ENCODE measurements at regions not wholly inside any gene's neighbourhood (a gene's known extent, or its start where the extent isn't known, plus 50 kb on each side); places are given as distances from the start of the nearest gene placed in this dataset.

DNA sequence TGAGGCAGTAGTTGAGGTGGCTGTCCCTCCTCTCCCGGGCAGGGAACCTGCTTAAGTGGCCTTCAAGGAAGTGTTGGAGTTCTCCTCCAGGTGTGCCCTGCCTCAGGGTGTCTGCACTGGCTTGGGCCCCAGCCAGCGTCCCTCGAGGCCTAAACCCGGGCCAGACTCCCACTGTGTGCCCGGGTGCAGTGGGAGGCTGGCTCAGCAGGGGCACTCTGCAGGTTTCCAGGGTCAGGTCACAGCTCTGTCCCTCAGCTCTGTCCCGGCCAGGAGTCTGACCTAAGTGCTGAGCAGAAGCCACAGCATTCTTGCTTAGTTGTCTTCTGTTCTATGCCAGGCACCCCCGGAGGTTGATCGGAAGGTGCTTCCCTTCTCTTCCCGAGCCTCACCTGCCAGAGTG lies 69.0 kb upstream of the OTOS start:
- no peak for DNase-seq (ENCODE audit: low spot score)

DNA sequence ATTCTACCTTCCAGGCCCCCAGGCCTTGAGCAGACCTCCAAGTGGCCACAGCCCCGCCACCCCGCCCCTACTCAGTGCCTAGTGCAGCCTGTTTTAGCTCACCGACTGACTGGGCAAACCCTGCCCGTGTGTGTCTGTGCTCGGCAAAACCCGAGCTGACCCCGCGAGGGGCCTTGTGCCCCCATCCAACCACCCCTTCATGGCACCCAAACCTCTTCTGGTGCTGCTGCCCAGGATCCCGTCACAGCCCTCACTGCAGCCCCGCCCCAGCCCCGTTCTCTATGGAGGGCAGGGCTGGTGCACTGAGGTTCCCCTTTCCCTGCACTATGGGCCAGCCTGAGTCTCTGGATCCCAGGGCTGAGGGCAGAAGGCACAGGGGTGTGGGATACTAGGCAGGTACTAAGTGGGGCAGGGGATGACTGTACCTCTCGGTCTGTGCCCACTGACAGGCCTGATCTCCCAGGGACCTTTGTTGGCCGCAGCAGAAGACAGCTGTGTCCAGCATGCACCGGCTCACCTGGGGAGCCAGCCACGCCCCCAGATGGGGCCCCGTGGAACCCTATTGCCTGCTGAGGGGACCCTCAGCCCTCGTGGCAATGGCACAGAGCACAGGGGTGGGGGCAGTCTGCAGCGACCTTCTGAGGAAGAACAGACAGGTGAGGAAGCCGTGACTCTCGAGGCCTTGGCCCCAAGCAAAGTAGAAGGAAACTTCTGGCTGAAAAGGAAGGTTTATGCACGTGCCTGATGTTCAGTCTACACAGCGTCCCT lies 69.9 kb upstream of the OTOS start:
- DNase-seq (ENCODE audit: low spot score) = no peak

DNA sequence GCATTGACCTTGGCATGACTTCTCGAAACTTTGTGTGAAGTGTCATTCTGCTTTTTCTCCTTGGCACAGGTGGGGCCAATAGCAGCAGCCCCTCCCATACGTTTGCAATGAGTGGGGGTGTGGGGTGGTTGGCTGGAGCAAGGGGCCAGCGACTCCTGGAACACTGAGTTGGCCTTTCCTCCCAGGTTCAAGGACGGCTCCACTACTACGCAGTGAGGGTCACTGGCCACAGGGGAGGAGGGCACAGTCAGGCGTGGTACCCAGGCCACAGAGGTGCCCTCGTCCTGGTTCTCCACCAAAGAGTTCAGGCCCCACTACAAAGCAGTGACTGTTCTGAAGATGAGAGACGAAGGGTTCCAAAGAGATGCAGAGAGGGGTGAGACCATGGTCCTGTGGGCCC lies 70.6 kb upstream of the OTOS start:
- DNase-seq (ENCODE audit: low spot score) = no peak

DNA sequence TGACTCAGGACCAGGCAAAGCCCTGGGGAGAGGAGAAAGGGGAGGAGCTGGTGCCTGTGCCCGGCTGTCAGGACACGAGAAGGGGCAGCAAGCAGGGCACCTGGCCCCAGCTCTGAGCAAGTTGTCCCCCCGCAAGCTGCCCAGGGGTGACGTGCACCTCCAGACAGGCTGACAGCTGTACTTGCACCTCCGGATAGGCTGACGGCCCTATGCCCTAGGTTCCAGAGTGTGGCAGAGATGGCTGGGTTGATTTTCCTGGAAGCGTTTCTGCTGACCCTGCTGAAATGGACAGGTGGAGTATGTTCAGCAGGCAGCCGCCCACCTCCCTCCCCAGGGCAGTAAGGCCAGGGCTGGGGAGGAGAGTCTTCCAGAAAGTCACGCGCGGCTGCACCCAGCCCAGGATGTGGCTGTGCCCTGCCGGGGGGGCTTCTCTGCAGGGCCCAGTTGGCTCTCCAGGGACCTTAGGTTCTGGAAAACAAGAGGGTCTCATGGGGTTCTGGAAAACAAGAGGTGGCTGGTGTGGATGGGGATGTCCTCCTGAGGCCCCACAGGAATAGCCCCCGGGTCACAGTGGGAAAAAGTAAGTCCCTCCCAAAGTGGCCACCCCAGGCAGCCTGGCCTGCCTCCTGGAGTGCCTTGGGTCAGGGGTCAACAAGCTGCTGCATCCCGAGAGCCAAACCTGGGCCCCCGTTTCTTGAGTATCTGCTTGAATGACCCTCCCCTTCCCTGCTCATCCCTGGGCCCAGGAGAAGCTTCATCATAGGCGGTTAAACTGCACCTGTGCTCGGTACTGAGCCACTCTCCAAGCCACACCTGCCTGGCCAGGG lies 71.4 kb upstream of the OTOS start:
- no peak for DNase-seq (ENCODE audit: low spot score)

DNA sequence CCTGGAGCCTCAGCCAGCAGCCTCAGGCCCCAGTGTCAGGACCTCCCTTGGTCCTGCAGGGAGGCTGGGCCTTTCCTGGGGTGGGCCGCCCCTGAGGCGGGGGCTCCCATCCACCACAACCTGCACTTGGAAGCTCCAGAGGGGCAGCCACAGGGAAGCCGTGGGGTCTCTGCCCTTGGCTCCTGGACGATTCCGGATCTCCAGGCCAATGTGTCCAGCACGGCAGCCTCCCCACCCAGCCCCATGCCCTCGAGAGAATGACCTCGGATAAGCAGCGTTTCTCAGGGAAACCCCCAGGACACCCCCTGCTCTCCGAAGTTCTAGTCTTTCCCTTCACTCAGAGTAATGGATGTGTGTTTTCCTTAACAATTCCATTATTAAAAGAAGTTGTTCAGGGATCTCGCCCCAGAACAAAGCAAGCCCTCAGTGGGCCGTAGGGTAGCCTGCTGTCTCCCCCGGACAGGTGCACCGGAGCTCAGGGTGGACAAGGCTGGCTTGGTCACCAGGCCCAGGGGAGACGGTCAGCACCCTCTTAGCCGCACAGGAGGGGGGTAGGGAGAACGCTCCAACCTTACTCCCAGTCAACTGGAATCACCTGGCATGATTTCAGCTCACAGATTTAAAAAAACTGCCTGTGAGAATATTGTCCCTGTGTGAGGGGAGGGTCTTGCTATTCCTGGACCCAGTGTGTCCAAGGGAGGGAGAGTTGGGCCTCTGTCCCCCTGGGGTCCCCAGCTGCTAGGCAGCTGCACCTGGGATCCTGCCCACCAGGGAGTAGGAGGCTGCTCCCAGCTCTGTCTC lies 72.2 kb upstream of the OTOS start:
- no peak for DNase-seq (ENCODE audit: low spot score)

DNA sequence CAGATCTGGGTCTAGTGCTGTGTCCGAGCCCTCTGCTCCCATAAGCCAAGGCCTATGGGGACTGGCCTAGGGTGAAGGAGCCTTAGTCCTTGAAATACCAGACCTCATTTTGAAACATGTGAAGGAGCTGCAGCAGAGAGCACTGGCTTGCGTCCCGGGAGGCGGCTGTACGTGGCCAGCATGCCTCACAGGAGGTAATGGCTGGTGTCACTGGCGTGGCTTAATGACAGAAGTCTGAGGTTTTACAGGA lies 72.7 kb upstream of the OTOS start:
- no peak for DNase-seq (ENCODE audit: low spot score)

DNA sequence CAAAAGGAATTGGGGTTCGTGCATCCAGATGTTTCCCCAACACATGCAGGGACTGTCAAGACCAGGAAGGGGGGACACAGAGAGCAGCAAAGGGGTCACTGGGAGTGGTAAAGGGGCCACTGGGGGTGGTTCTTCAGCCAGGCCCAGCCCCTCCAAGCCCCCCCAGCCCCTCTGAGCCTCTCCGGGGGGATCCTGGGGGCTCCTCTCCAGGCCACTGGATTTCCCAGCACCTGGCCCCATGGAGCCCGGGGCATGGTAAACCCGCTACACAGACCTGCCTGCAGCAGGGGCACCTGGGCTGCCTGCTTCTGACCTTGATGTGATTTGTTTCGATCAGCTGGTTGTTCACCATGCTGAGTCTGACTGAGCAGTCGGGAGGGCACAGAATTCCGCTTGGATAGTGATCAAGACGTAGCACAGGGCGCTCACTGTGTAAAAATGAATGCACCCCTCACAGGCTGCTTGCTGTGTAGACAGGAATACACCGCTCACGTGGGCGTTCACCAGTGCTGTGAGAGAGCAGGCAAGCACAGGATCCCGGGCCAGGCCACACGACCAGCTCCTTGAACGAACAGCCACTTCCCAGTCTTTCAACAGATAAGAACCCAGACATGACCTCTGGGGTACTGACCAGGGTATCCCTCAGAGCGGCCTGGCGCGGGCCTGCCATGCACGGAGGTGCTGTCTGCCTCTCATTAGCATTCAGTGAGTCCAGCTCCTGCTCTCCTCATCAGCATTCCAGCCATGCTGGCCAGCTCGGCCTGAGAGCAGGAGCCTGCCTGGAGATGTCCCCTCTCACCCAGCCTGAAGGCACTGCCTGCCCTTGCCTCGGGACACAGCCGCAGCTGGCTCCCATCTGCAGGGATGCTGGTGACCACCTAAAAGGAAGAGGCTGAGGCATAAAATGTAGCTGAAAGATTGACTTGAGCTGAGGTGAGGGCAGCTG lies 73.3 kb upstream of the OTOS start:
- DNase-seq (ENCODE audit: low spot score) = no peak

DNA sequence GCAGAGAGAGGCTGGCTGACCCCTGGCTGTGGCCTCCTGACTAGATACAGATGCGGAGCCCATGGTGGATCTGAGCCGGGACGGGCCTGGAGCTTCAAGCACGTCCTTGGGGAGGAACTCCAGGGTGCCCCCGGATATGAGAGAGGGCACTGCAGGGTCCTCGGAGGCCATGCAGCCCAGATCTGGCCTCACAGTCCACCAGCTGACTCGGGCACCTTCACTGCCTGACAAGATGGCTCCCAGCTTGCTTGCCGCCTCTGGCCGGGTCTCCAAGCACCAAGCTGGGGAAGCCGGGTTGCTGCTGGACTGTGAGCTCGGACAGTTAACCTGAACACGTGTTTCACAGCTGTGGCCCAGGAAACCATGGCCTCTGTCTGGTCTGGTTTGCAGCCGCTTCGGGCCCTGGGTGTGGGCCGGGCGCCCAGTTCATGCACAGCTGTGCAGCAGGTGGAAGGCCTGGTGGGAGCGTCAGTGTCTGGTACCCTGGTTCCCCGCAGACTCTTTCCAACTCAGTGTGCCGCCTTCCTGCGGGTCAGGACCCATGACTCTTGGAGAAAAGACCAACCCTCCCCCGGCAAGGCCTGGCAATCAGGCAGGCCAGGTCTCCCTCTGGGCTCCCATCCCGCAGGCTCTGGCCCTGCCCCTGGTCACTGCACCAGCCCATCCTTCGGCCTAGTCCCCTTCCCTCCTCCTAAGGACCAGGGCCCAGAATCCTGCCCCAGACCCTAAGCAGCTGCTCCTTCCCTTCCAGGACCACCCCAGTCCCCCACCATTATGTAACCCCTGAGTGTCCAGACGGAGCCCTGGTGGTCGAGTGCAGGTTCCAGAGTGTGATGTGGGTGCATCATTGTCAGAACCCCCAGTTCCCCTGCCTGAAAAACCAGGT lies 74.6 kb upstream of the OTOS start:
- no peak for DNase-seq (ENCODE audit: low spot score)

DNA sequence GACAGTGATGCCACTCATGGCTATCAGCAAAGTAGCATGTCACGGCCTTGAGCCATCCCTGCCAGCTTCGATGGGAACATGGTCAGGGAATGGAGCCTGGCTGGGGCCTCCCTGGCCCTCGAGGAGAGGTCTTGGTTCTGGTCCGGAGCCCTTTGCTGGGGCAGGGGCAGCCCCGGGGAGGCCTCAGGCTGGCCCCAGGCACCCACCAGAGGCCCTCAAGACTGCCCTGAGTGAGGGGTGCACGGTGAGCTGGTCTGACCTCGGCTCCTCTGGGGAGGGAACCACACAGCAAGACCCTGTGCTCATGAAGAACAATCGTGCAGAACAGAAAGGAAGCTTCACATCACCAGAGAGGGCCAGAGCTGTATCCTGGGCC lies 75.2 kb upstream of the OTOS start:
- DNase-seq (ENCODE audit: low spot score) = no peak

DNA sequence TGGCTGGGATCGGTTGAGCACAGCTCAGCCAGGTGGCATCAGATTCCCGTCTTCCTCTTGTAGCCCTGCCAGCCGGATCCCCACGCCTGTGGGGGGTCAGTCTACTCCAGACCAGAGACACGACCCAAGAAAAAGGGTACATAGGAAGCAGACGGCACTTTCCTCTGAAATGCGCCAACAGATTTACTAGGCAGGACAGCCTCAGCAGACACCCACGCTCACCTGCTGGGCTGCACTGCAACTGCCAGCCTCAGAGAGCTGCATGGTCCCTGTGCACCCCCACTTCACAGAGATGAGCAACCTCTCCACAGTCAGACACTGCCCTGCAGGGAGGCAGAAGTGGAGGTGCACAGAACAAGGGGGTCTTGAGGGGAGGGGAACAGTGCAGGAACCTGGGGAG lies 75.7 kb upstream of the OTOS start:
- no peak for DNase-seq (ENCODE audit: low spot score)

DNA sequence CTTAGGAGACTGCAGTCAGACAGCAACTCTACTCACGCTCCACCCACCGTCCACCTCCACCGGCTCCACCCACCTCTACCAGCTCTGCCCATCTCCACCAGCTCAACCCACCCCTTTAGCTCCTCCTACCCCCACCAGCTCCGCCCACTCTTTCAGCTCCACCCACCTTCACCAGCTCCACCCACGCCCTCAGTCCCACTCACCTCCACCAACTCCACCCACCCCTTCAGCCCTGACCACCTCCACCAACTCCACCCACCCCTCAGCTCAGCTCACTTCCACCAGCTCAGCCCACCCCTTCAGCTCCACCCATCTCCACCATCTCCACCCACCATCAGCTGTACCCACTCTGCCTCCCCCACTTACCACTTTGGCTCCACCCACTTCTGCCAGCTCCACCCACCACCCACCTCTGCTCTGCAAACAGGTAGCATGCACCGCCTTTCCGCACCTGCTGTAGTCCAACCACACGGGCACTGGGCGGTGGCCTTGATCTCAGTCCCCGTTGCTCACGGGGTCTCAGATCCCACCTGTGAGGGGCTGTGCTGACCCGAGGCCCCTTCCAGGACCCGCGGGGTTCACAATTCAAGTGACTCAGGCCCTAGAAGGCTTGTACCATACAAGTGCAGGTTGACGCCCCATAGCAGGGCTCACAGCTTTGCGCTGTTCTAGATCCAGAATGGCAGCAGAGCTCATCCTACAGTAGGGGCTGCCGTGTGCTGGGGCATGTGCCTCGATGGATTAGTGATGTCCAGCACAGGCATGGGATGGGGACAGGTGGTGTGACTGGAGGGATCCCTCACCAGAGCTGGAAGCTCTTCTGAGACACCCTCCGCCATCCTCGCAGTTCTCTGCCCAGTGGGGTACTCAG lies 77.2 kb upstream of the OTOS start:
- DNase-seq (ENCODE audit: low spot score) = no peak

DNA sequence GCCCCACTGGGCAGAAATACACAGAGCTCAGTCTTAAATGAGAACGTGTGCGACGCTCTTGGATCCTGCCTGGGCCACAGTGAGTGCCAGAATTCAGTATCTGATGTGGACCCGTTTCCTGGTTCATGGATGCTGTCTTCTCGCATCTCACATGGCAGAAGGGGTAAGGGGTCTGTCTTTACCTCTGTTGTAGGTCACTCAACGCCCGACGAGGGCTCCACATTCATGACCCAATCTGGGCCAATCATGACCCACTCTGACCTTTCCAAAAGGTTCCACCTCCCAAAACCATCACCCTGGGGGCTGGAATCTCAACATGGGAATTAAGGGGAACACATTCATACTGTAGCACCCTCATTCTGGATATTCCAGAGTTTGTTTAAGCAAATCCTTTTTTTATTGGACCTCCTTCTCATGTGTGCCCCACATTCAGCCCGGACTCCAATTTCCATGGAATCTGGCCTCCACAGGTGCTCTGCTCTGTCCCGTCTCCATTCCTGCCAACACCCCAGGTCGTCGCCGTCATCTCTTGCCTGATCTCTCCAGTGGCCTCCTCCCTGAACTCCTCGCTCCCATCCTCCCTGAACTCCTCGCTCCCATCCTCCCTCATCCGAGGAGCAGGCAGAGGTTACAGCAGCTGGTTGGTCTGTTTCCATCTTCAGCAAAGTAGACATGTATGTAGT lies 78.9 kb upstream of the OTOS start:
- no peak for DNase-seq (ENCODE audit: low spot score)

DNA sequence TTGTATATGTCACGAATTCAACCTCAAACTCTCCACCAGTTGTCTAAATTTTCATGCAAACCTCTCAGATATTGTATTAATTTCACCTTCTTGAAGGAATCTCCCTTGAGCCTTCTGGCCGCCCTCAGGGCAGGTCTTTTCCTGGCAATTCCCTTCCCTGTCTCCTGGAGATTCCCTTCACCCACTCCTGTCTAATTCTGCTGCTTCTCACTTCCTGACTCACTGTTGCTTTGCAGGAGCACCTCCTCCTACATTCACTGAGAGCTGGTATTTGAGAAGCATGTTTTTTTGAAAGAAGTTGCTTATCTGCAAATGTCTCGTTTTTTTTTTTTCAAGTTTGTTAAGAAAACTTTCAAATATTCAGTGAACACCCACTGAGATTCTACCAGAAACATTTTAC lies 79.9 kb upstream of the OTOS start:
- no peak for DNase-seq (ENCODE audit: low spot score)

DNA sequence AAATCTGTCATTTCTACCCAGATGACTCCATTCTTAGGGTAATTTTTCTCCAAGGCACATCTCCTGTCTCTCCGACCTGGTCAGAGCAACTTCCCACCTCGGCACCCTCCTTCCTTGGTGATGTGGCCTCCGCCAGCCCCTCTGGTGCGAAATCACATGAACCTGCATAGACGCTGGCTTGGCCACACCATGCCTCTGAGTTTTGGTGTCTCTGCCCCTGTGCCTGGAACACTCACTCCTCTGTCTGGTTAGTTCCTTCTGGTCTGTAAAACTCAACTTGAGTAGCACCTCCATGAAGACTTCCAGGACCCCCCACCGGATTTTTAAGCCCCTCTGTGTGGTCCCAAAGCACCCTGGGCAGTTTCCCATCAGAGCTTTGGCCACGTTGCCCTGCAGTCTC lies 83.2 kb upstream of the OTOS start:
- no peak for DNase-seq (ENCODE audit: low spot score)

DNA sequence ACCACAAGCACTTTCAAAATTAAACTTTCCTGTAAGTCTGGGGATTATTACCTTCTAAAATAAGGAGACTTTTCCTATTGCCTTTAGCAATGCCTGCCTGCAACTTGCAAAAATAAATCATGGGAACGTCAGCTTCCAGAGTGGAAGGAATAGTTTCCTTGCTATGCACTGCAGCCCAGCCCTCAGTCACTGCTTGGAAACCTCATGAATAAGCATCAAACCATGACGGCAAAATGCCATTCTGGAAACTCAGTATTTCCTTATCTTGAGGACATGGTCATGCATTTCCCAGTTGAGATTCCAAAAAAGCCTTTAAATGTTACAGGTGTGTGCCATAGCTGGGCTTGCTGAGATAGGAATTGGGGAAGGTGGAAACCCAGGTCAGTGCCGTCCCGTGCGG lies 84.2 kb upstream of the OTOS start:
- no peak for DNase-seq (ENCODE audit: low spot score)

DNA sequence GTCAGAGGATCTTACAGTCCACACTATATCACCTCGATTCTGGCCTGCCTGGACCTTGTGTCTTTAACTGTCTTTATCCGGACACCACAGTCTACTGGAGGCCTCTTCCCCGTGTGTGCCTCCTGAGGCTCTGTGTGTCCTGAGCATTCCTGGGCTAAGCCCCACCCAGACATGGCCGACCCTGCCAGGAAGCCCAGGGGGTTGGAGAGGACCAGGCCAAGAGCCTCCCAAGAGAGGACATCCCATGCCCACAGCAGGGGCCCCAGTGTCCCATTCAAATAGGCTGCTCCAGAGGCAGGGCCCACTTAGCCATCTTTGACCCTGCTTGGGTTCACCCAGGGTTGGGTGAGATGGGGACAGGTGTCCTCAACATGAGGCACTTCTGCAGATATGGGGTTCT lies 84.7 kb upstream of the OTOS start:
- DNase-seq (ENCODE audit: low spot score) = no peak

DNA sequence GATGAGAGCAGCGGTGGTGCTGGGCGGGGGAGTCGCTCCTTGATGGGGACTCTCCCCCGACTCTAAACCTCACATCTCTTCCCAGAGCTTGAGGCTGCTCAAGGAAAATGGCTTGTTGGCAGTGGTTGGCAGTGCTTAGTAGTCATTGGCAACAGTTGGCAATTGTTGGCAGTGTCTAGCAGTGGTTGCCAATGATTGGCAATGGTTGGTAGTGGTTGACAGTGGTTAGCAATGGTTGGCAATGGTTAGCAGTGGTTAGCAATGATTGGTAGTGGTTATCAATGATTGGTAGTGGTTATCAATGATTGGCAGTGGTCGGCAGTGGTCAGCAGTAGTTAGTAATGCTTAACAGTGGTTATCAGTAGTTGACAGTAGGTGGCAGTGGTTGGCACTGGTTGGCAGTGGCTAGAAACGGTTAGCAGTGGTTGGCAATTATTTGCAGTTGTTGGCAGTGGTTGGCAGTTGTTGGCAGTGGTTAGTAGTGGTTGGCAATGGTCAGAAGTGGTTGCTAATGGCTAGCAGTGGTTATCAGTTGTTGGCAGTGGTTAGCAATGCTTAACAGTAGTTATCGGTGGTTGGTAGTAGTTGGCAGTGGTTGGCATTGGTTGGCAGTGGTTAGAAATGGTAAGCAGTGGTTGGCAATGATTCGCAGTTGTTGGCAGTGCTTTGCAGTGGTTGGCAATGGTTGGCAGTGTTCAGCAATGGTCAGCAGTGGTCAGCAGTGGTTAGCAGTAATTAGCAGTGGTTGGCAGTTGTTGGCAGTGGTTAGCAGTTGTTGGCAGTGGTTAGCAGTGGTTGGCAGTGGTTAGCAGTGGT lies 85.4 kb upstream of the OTOS start:
- DNase-seq (ENCODE audit: low spot score) = no peak

DNA sequence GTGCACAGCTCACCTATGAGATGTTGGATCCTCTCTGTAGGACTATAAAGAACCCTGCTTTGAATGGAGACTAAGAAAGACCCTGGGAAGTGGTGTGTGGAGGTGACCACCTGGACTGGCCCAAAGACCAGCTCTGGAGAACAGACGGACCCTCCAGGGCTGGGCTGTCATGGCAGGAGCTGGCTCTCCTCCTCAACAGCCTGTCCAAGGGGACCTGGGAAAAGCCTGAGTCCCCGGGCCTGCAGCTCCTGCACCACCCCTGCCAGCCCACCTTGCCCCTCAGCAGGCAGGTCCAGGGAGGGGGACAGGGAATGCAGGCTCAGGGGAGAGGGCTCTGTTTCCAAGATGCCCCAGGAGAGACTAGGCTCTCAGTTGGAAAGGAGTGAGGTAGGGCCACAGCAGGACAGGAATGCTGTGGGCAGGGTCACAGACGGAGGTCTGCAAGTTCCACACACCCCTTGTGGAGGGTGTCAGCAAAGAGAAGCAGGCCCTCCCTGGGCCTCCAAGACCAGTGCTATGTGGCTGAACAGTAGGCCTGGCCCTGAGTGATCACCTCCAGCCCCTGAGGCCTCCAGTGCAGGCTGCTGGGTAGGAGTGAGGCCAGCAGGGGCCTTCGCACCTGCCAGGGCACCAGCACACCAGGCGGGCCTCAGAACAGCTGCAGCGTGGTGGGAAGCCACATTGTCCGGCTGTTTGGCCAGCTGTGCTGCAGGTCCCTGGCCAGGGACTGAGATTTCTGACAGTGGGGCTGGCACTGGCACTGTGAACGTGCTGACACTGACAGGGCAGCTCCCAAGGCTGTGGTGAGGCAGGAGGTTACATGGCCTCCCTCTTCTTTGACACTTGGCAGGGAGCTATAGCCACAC lies 86.4 kb upstream of the OTOS start:
- DNase-seq (ENCODE audit: low spot score) = no peak

Measured in HuH-7 (cell line).